HG02588 (cell line): ENCODE measurements at regions not wholly inside any gene's neighbourhood (a gene's known extent, or its start where the extent isn't known, plus 50 kb on each side); places are given as distances from the start of the nearest gene placed in this dataset.

ENCODE experiments used
- ATAC-seq: cut with Tn5 transposase; IDR thresholded peaks from one replicate; pipeline ENCODE4 v1.9.1; 2021; ENCODE audit warnings: mild to moderate bottlenecking, moderate library complexity; ENCODE audit not compliant: unreplicated experiment

GRCh38 chrX:20637351-20637750 lies 370.6 kb upstream of the RPS6KA3 start:
- no peak for ATAC-seq

- ATAC-seq, result no peak
Observed at GRCh38 chrX:20633451-20633850, 366.7 kb upstream of the RPS6KA3 start.

GRCh38 chrX:20623448-20623847 lies 356.7 kb upstream of the RPS6KA3 start:
- ATAC-seq, result no peak

- no peak for ATAC-seq
Observed at GRCh38 chrX:20620306-20620705, 353.6 kb upstream of the RPS6KA3 start.

- ATAC-seq, result no peak
Observed at GRCh38 chrX:20609916-20610415, 343.3 kb upstream of the RPS6KA3 start.

- no peak for ATAC-seq
Observed at GRCh38 chrX:20606831-20607230, 340.1 kb upstream of the RPS6KA3 start.

- no peak for ATAC-seq
Observed at GRCh38 chrX:20596856-20597255, 330.1 kb upstream of the RPS6KA3 start.

- no peak for ATAC-seq
Observed at GRCh38 chrX:20595928-20596575, 329.3 kb upstream of the RPS6KA3 start.

GRCh38 chrX:20594985-20595384 lies 328.3 kb upstream of the RPS6KA3 start:
- no peak for ATAC-seq

GRCh38 chrX:20593836-20594235 lies 327.1 kb upstream of the RPS6KA3 start:
- ATAC-seq, result no peak

GRCh38 chrX:20593402-20593801 lies 326.7 kb upstream of the RPS6KA3 start:
- no peak for ATAC-seq

GRCh38 chrX:20591246-20591645 lies 324.5 kb upstream of the RPS6KA3 start:
- ATAC-seq, result no peak

GRCh38 chrX:20585782-20586181 lies 319.1 kb upstream of the RPS6KA3 start:
- ATAC-seq, result no peak

GRCh38 chrX:20571611-20572010 lies 304.9 kb upstream of the RPS6KA3 start:
- ATAC-seq, result no peak

- no peak for ATAC-seq
Observed at GRCh38 chrX:20567108-20567507, 300.4 kb upstream of the RPS6KA3 start.

- ATAC-seq, result no peak
Observed at GRCh38 chrX:20547611-20548051, 280.9 kb upstream of the RPS6KA3 start.

GRCh38 chrX:20545538-20545937 lies 278.8 kb upstream of the RPS6KA3 start:
- no peak for ATAC-seq

- no peak for ATAC-seq
Observed at GRCh38 chrX:20542072-20542471, 275.4 kb upstream of the RPS6KA3 start.

- no peak for ATAC-seq
Observed at GRCh38 chrX:20538974-20539373, 272.3 kb upstream of the RPS6KA3 start.

GRCh38 chrX:20531667-20532066 lies 265.0 kb upstream of the RPS6KA3 start:
- ATAC-seq, result no peak

GRCh38 chrX:20530406-20530921 lies 263.8 kb upstream of the RPS6KA3 start:
- no peak for ATAC-seq

- ATAC-seq, result no peak
Observed at GRCh38 chrX:20529711-20530110, 263.0 kb upstream of the RPS6KA3 start.

- no peak for ATAC-seq
Observed at GRCh38 chrX:20529301-20529700, 262.6 kb upstream of the RPS6KA3 start.
